ENCODE measurements at regions not wholly inside any gene's neighbourhood (a gene's known extent, or its start where the extent isn't known, plus 50 kb on each side); places are given as distances from the start of the nearest gene placed in this dataset.

DNA sequence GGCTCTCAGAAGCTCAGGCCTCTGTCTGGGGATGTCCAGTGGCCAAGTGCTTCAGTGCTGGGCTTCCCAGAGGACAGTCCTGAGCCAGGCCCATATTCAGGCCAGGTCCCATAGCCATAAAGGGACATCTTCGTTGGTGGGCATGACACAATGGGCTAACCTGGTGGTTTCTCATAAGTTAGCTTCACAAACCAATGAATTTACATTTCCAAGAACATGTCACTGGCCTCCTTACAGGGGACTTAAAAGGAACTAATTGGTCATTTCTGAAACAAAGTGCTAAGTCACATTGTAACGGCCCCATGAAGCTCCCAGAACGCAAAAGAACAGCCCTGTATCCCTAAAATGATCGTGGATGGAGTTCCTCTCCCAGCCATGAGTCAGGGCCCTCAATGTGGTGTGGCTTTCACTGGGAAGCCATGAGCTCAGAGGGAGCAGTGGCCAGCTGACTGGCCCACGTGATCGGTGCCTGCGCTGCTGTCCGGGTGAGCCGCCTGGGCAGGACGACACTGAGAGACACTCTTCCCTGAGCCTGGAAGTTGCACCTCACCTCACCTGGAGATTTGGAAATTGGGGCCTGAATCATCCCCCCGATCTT is 163.7 kb upstream of the APCDD1 start:
- no peak for DNase-seq

DNA sequence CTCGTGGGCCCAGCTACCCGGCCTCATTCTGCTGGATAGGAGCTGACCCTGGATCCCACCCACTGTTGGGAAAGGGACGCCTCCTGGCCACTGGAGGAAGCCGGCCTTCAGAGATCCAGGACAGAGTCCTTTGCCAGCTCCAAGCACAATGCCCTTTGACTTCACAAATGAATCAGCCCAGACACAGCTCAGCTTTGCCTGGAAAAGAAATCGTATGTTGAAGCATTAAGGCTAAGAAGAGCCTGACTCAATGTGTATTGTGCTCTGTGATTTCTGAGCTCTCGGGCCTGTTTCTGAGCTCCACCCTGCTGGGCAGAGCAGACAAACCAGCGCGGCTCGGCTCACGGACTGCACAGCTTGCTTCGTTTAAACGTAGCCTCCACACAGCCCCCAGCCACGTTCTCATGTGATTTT is 162.9 kb upstream of the APCDD1 start:
- DNase-seq: no peak

DNA sequence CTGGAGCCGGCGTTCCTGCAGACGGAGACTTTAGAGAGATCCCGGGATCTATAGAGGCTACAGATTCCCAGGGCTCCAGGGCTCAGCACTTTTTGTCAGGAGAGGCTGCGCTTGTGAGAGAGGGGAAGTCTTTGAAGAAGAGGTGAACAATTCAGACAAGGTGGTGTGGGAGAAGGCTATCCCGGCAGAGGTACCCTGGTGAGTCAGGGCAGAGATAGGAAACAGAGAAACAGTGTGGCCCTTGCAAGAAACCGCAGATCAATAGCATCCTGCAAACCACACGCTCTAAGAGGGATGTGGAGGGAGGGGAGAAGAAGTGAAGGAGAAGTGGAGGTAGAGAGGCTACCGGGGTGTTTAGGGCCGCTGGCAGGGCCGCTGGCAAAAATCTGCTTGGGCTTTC is 160.5 kb upstream of the APCDD1 start:
- DNase-seq: no peak

DNA sequence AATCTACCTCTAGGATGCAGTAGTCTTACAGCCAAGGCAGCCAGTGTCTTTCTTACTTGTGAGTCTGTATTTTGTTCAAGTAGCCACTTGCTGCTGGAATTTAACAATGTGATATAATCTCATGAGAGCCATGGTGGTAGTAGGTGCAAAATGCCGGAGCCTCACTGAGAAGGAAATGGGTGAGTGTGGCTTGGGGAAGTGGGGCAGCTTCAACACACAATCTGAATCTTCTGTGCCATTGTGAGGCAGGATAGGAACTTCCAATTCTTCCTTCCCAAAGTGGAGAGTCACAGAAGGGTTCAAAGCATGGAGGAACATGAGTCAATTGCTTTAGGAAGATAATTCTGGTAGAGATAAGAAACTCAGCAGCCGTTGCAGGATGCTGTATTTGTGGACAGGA is 158.7 kb upstream of the APCDD1 start:
- no peak for DNase-seq

DNA sequence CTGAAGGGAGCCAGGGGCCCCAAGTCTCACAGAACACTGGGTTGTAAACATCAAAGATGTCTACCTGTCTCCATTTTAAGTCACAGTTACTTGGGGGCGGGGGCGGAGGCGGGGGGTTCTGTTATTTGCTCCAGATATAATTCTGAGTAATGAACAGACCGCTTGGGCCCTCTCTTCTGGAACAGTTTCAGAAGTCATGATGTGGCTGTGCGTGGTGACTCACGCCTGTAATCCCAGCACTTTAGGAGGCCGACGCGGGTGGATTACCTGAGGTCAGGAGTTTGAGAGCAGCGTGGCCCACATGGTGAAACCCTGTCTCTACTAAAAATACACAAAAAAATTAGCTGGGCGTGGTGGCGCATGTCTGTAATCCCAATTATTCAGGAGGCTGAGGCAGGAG is 157.9 kb upstream of the APCDD1 start:
- no peak for DNase-seq

DNA sequence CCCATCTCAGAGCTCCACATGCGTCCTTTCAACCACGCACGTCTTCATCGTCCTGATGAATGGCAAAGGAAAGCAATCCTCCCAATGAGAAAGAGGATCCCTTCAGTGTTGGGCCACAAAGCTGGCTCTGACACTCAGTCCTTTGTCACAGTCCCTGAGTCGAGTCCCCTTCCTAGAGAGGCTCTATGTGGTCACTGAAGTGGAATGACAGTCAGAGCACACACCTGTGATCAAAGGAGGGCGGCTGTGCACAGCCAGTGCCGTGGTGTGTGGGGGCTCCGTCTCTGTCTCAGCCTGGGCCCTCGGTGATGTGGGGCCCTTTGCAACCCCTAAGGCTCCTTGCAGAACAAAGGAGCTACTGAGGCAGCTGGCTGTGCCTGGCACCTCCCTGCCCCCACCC is 157.3 kb upstream of the APCDD1 start:
- DNase-seq: no peak

DNA sequence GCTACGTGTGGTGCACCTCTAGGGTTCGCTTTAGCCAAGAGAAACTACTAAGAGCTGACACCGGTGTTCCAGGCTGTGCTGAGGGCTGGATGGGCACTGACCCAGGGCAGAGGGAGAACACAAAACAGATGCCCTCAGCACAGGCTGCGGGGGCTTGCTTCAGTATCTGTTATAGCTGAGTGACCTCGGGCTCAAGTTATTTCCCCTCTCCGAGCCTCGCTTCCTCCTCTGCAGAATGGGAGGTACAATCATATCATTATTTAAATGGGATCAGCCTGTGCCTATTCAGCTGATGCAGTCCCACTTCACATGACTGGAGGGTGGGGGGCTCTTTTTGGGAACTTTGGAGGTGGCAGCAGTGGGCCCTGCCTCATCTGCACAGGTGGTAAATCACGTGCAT is 156.1 kb upstream of the APCDD1 start:
- no peak for DNase-seq

DNA sequence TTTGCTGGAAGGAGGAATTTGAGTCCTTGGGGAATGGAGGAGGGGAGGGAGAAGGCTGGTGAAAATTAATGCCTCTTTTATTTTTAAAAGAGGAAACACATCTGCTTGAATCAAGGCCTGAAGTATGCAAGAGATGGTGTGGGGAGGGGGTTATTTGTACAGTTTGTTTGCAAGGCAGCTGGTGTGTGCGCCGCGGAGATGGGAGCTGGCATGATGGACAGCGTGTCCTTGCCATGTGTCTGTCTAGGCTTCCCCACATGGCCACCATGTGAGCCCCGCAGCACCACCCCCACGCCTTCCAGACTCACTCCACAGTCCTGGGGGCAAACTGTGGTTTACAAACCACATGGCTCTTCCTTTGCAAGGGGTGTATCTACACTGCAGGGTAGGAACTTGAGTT is 154.8 kb upstream of the APCDD1 start:
- no peak for DNase-seq

DNA sequence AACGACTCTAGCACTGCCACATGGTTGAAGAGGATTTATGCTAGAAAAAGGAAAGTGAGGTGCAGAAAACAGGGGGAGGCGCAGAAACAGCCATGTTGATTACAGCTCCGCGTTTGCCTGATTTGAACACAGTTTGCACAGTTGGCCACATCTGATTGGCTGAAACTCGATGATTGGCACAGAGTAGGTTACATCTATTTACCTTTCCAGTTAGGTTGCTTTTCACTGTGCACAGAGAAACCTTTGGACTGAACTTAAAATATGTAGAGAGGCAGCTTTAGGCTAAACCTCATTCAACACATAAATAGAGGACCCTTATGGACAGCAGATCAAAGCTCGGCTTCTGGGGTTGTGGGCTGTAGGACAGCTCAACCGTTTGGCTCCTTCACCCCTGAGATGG is 153.7 kb upstream of the APCDD1 start:
- DNase-seq: no peak

DNA sequence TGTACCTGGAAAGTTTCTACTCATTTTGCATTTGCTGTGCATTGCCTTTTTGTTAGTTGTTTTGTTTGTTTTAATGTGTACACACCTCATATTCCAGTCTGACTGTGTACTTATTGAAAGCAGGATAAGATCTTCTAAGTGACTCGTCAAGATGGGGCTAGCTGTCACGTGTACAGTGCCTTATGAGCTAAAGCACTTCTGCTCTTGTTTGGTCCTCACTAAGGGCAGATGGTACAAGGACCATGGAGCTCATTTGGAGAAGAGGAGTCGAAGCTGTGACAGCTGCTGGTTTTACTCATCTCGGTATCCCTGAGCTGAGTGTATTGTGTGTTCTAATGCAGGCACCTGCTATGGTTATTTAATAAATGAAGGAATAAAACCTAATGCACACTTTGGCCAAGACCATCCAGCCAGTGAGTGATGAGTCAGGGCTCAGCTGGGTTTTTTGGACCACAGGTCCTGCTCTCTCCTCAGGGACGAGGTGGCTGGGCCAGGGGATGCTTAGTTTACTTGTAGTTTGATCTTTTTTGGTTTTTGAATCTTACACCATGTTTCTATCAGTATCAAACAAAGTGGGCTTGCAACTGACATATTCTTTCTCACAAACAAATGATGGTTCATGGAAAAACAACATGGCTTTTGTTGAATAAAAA is 152.5 kb upstream of the APCDD1 start:
- no peak for DNase-seq

DNA sequence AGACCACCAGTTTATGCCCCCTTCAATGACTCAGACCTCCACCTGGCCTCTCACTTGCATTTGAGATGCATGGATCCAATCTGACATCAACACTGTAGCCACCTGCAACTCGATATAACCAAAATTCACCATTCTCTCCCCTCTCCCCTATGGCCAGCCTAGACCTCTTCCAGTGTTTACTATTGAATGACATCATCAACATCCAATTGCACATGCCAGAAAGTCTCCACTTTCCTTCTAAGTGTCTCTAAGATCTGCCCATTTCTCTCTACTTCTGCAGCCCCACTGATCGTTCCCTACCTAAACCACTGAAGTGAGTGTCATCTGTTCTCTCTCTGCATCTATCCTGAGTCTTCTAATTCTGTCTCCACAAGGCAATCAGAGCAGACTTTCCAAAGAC is 151.3 kb upstream of the APCDD1 start:
- no peak for DNase-seq

DNA sequence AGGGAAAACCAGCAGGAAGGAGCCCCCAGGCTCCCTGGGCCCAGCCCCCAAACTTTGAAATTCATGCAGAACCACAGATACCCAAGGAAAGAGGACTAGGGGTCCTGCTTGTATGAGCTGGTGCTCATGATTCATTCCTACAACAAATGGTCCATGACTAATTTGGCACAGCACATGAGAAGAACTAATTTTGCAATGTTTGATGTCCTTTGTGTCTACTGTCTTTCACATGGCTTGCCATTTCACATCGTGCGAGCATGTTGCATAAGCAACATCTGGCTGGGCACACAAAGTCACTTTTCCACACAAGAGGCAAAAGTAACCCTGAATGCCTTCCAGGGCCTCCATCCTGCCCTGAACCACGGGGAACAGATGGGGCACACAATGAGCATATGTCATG is 149.6 kb upstream of the APCDD1 start:
- DNase-seq: no peak

DNA sequence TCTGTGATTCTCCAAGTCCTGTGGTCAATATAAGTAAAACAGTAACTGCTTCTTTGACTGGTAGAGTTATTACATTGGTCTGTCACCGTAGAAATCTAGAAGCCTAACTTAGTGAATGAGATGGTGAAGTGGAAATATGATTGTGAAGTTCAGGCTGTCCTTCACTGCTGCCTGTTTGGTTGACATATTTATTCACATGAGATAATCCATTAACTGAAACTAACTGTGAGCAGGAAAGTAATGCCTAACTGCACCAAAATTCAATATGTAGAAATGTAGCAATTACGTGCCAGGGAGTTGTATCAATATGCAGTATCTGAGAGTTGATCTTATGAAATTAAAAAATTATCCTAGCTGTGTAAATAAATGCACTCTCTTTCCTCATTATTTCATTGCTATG is 147.7 kb upstream of the APCDD1 start:
- no peak for DNase-seq

DNA sequence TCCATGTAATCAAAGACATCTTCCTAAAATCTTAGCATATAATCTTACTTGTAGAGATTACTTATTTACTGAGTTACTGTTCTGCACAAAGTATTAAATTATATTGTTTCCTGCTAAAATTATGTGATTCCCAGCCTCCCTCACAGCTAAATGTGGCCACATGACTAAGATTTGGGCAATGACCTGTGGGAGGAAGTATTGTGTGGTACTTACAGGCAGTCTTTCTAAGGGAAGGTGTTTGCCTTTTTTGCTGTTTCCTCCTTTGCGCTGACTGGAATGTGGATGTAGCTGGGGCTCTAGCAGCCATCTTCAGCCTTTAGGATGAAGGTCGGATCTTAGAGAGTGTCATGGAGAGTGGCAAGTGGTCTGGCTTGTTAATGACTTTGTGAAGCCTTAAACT is 146.3 kb upstream of the APCDD1 start:
- no peak for DNase-seq

DNA sequence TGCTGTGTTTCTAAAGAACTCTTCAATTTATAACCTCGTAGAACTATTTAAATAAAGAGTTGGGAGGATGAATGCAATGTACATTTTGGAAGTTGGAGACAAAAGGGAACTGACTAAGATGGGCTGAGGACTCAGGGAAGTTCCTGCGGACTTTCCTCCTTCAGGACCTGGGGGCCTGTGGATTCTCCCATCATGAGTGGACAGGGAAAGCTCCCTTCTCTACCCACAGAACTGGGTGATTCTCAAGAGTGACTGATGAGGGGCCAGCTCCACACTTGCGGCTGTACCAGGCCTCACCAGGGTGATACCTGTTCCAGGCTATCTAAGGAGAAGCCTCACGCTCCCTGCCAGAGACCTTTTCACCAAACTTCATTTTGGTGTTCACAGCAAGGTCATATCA is 143.8 kb upstream of the APCDD1 start:
- DNase-seq: no peak

DNA sequence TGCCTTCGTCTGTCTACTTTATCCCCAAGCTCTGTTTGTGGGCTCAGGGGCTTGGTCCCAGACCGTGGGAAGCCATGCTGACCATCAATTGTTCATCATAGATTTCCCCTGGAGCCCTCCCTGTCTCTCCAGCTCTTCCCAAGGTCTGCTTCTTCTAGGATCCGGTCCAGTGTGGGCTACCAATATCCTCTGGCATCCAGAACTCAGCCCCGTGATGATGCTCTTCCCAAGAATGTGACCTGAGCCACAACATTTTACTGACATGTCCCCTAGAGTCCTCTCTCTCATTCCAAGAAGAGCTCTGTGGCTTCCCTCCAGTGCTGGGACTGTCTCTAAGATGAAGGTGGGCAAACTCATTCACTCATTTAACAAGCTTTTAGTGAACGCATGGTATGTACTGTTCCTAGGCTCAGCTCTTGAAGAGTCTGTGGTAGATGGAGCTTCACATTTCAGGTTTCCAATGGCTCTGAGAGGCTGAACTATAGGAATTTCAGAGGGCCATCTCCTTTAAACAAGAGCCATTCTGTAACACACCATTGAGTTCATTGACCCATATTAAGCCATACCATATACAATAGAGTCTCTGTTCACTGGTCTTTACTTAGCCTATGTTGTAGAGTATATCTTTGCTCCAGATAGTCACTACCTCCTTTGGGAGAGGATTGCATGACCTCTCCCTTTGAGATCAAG is 142.0 kb upstream of the APCDD1 start:
- no peak for DNase-seq

DNA sequence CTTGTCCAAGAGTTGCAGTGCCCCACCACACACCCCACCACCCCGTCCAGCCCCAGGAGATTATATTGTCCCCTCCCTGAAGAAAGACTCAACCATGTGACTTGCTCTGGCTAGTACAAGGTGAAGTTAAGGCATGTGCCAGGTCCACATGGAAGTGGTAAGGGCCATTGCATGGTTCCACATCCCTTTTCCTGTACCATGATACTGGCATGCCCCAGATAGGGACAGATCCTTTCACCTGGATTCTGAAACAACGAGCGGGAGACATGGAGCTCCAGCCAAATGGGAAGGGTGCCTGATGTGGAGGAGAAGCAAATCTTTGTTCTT is 141.5 kb upstream of the APCDD1 start:
- DNase-seq: no peak

DNA sequence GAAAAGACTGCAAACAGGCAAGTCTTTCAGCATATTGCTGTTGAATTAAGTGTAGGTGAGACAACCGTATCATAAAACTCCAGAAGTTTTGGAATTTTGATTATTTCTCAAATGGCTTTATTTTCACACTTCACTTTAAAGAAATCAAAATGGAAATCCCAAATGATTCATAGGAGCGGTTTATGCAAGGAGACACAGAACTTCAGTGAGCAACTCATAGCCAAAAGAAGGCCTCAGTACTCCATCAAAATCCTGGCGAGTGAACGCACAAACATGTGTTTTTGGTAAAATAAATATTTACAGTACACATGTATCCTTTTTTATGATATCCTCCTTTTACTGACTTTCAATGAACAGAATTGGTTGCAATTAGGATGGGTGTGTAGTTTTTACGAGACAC is 140.4 kb upstream of the APCDD1 start:
- no peak for DNase-seq

DNA sequence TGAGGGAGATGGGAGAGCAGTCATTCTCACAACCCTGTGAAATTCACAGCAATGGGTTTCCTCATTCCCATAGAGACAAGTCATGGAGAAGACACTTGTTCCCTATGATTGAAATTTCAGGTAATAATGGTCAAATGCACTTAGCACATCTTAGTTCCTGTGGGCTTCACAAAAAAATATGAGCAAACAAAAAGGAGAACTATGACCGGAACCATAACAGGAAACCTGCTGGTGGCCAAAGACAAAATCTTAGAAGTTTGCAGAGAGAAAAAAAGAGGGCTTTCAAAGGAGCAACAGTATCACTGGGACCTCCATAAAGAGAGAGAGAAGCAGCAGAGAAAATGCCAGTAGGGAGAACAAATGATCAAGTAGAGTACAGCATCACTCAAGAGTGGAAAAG is 138.9 kb upstream of the APCDD1 start:
- DNase-seq: no peak

DNA sequence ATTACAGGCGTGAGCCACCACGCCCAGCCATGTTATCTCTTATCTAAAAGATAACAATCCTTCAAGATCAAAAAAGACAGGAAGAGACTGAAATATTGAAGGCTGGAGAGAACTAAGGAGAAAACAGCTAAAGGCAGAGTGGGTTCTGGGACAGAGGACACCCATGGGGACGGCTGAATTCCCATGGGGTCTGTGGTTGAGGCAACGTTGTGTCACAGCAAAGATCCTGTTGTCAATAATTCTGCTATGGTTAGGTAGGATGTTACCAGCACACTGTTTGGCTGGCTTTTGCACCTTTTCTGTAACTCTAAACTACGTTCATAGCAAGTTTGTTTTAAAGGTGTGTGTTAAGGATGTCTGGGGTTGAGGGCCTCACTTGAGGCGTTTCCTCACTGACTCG is 137.7 kb upstream of the APCDD1 start:
- no peak for DNase-seq

DNA sequence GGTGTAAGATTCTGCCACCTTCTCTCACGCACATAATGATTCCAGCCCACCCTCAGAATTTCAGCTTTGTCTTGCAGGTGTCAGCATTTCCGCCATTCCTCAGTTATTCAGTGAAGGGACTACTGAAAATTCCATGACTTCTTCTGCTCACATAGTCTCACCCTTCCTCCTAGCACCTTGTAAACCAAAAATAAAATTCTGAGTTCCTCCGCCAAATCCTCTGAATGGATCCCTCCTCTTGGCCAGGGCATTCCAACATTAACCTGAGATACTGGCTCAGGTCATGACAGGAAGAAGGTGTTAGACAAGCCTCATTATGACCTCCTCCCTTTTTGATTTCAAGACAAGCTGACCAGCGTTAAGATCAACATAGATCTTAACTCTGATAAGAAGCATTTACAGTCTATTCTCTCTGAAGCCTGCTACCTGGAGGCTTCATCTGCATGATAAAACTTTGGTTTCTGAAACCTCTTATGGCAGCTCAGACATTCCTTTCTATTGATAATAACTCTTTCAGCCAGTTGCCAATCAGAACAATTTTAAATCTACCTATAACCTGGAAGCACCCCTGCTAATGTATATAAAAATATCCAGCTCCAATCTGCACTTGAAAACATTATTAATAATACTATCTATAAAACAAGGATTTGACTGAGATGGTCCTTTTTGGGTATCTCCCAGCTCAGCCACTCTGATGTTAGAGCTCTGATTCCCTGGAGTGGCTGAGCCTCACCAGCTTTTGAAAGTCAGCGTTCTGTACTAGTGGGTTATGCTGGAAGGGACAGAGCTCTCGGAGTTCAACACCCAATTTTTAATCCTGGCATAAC is 136.4 kb upstream of the APCDD1 start:
- no peak for DNase-seq

DNA sequence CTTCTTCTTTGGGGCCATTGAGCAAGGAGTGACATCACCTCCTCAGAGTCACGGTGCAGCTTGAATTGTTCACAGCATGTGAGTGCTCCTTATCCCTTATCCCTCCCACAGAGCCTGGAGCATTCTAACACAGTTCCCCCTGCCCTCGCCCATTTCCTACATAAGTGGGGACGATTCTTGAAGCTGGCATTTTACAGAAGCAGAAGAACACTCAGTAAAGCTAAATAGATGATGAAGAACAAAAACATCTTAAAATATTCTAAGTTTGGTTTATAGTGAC is 135.8 kb upstream of the APCDD1 start:
- no peak for DNase-seq

DNA sequence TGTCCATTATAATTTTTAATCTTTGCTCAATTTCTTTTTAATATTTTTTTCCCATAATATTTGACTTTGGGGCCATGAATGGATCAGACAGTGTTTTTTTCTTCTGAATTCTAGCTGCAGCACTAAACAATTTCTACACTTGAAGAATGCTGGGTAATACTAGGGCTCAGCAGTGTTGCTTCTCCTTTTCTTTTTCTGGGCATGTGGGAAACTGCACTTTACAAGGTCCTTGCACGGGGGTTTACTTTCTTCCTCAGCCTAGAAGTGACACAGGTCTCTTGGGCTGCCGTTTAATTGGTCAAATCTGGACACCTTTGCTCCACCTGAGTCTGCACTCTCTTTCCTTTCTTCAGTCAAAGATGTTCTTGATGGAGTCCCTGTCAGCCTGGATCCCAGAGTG is 135.4 kb upstream of the APCDD1 start:
- no peak for DNase-seq

DNA sequence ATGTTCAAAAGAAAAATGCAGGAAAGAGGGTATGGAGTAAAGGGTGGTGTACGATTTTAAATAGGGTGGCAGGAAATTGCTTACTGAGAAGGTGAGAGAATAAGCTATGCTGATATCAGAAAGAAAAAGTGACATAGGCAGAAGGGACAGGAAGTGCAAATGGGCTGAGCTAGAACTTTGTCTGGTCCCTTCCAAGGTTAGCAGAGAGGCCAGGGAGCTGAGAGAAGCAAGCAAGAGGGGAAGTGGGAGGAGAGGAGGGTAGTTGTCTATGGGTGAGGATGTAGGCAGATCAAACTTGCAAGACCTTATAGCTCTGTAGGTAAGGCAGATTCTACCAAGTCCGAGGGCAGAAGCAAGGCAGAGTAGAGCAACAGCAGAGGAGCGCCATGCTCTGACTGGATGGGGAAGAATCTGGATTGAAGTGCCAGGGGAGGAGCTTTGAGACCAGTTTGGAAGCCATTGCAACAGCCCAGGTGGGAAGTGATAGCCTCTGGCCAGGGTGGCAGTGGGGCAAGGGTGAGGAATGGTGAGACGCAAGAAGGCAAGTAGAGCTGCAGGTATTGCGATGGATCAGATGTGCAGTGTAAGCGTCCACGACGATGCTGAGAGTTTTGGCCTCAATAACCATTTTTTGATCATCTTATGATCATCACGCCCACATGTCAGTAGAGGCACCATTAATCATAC is 134.4 kb upstream of the APCDD1 start:
- DNase-seq: no peak
